HG03342 (cell line): ENCODE measurements at regions not wholly inside any gene's neighbourhood (a gene's known extent, or its start where the extent isn't known, plus 50 kb on each side); places are given as distances from the start of the nearest gene placed in this dataset.
"Not testable (repeated sequence)": the region's sequence is repeated elsewhere in the genome, so short reads cannot be mapped to it uniquely, and the experiment has no call there.

Experiments
- ATAC-seq: cut with Tn5 transposase; IDR thresholded peaks from one replicate; pipeline ENCODE4 v1.9.1; 2021; ENCODE audit warnings: mild to moderate bottlenecking, moderate library complexity; ENCODE audit not compliant: unreplicated experiment

- ATAC-seq: no peak
Measured at GRCh38 chr12:84408936-84409335, 503.7 kb downstream of the SLC6A15 start.

- ATAC-seq: not testable (repeated sequence)
Measured at GRCh38 chr12:84406720-84407119, 505.9 kb downstream of the SLC6A15 start.

GRCh38 chr12:84397846-84398245 lies 514.8 kb downstream of the SLC6A15 start:
- no peak for ATAC-seq

- no peak for ATAC-seq
Measured at GRCh38 chr12:84397263-84397662, 515.3 kb downstream of the SLC6A15 start.

GRCh38 chr12:84391176-84391575 lies 521.4 kb downstream of the SLC6A15 start:
- ATAC-seq: not testable (repeated sequence)

- ATAC-seq: no peak
Measured at GRCh38 chr12:84384384-84384783, 528.2 kb downstream of the SLC6A15 start.

GRCh38 chr12:84382486-84382885 lies 530.1 kb downstream of the SLC6A15 start:
- not testable (repeated sequence) for ATAC-seq

GRCh38 chr12:84376320-84376719 lies 536.3 kb downstream of the SLC6A15 start:
- ATAC-seq: no peak

GRCh38 chr12:84375449-84376170 lies 537.0 kb downstream of the SLC6A15 start:
- ATAC-seq: no peak

GRCh38 chr12:84362552-84362897 lies 550.1 kb downstream of the SLC6A15 start:
- no peak for ATAC-seq

GRCh38 chr12:84361651-84362551 lies 550.7 kb downstream of the SLC6A15 start:
- ATAC-seq: no peak

- ATAC-seq: no peak
Measured at GRCh38 chr12:84357314-84357713, 555.3 kb downstream of the SLC6A15 start.

GRCh38 chr12:84356224-84356623 lies 556.4 kb downstream of the SLC6A15 start:
- no peak for ATAC-seq

GRCh38 chr12:84355561-84355960 lies 557.0 kb downstream of the SLC6A15 start:
- no peak for ATAC-seq

GRCh38 chr12:84348582-84348981 lies 564.0 kb downstream of the SLC6A15 start:
- ATAC-seq: no peak

GRCh38 chr12:84341467-84342193 lies 571.0 kb downstream of the SLC6A15 start:
- ATAC-seq: no peak

GRCh38 chr12:84336231-84336630 lies 576.4 kb downstream of the SLC6A15 start:
- ATAC-seq: no peak

GRCh38 chr12:84329938-84330337 lies 582.7 kb downstream of the SLC6A15 start:
- no peak for ATAC-seq

- ATAC-seq: no peak
Measured at GRCh38 chr12:84315926-84316325, 596.7 kb downstream of the SLC6A15 start.

GRCh38 chr12:84313323-84313675 lies 599.3 kb downstream of the SLC6A15 start:
- ATAC-seq: no peak

- ATAC-seq: no peak
Measured at GRCh38 chr12:84308211-84308610, 604.4 kb downstream of the SLC6A15 start.

GRCh38 chr12:84305144-84305543 lies 607.5 kb downstream of the SLC6A15 start:
- ATAC-seq: no peak
